Stimulated activated CD4-positive, alpha-beta T cell treated with anti-CD3 and anti-CD28 coated beads, Interleukin-2, amount 100 ng/mL, for 48 hours (primary cell): ENCODE measurements at regions not wholly inside any gene's neighbourhood (a gene's known extent, or its start where the extent isn't known, plus 50 kb on each side); places are given as distances from the start of the nearest gene placed in this dataset.

Source experiments
- DNase-seq, 2 donors: peaks; one replicate each; pipeline ENCODE4 v3.0.0-alpha.2; 2020

GRCh38 chr2:71788186-71788525 is 334.8 kb downstream of the DYSF start:
- no peak for DNase-seq

- no peak for DNase-seq
Observed at GRCh38 chr2:71787476-71788185, 334.3 kb downstream of the DYSF start.

GRCh38 chr2:71787108-71787415 is 333.7 kb downstream of the DYSF start:
- no peak for DNase-seq

GRCh38 chr2:71786291-71787107 is 333.1 kb downstream of the DYSF start:
- no peak for DNase-seq

GRCh38 chr2:71785516-71785981 is 332.2 kb downstream of the DYSF start:
- DNase-seq = no peak

- no peak for DNase-seq
Observed at GRCh38 chr2:71784734-71785511, 331.6 kb downstream of the DYSF start.

- no peak for DNase-seq
Observed at GRCh38 chr2:71783815-71784214, 330.5 kb downstream of the DYSF start.

- no peak for DNase-seq
Observed at GRCh38 chr2:71783215-71783614, 329.9 kb downstream of the DYSF start.

GRCh38 chr2:71782323-71782722 is 329.0 kb downstream of the DYSF start:
- DNase-seq = no peak

- no peak for DNase-seq
Observed at GRCh38 chr2:71781695-71782228, 328.4 kb downstream of the DYSF start.

GRCh38 chr2:71780162-71780561 is 326.8 kb downstream of the DYSF start:
- DNase-seq = no peak

GRCh38 chr2:71779774-71780105 is 326.4 kb downstream of the DYSF start:
- DNase-seq = no peak

GRCh38 chr2:71778936-71779773 is 325.8 kb downstream of the DYSF start:
- DNase-seq = no peak

- DNase-seq = no peak
Observed at GRCh38 chr2:71778514-71778913, 325.2 kb downstream of the DYSF start.

- DNase-seq = no peak
Observed at GRCh38 chr2:71777946-71778345, 324.6 kb downstream of the DYSF start.

- no peak for DNase-seq
Observed at GRCh38 chr2:71776227-71776626, 322.9 kb downstream of the DYSF start.

GRCh38 chr2:71773218-71773617 is 319.9 kb downstream of the DYSF start:
- no peak for DNase-seq

- no peak for DNase-seq
Observed at GRCh38 chr2:71772510-71773172, 319.3 kb downstream of the DYSF start.

GRCh38 chr2:71767663-71768062 is 314.3 kb downstream of the DYSF start:
- no peak for DNase-seq

- DNase-seq = no peak
Observed at GRCh38 chr2:71759060-71759459, 305.7 kb downstream of the DYSF start.

- DNase-seq = no peak
Observed at GRCh38 chr2:71757351-71757750, 304.0 kb downstream of the DYSF start.

- no peak for DNase-seq
Observed at GRCh38 chr2:71756280-71756906, 303.0 kb downstream of the DYSF start.
